ENCODE measurements at regions not wholly inside any gene's neighbourhood (a gene's known extent, or its start where the extent isn't known, plus 50 kb on each side); places are given as distances from the start of the nearest gene placed in this dataset.

- intact Hi-C loops (cut with DNase I), result no loop called here
- Histone ChIP-seq H3K27me3 (no peaks in the 10 kb centered on the region), H3K4me1 (ENCODE audit: insufficient read depth) (no peaks in the 10 kb centered on the region), H3K4me3 (no peak overlapping the region), H3K9me3 (no peaks in the 10 kb centered on the region), H3K36me3 (no peaks in the 10 kb centered on the region), H3K27ac (no peak overlapping the region)
- DNase-seq, result no peak
- no peak for TF ChIP-seq EP300 (IDR thresholded peaks at IDR 0.05)
- TF ChIP-seq CTCF (IDR thresholded peaks at IDR 0.05), result no peak
- TF ChIP-seq POLR2A (IDR thresholded peaks at IDR 0.05), result no peak
- 88 to 95% (median 91%) methylated on average over 6 of the region's 6 CpGs for WGBS, 3 donors
Measured at GRCh38 chr5:68538814-68539420, 323.4 kb downstream of the PIK3R1 start.

DNA sequence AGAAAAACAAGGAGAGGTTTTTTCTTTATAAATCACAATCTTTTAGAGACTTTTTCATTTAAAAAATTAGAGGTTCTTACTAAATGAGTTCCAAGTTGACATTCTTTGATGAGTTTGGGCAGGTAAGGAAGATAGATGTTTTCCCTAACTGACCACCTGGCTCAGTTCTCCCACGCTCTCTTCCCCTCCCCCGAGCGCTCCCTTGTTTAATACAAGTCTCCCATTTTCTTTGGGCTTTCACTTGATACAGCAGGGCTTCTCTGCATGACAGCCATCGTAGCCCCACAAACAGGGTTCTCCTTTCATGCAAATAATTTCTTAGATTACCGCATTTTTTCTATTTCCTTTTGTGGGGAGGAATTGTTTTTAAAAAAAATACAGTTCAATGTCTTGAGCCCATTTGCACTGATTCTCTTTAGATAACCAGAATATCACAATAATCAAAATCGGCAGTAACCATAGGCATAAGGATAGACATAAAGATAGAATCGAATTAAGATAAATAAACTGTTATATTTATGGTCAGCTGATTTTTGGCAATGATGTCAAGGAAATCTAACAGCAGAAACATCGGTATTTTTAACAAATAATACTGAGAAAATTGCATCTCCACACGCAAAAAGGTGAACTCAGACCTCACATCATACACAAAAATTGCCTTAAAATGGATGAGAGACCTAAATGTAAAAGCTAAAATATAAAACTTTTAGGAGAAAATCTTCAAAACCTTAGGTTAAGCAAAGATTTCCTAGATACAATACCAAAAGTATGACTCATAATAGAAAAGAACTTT, 325.4 kb downstream of the PIK3R1 start:
- H3K27ac ChIP-seq, result no peak overlapping the region
- TF ChIP-seq POLR2A (IDR thresholded peaks at IDR 0.05) (no peak), CTCF (IDR thresholded peaks at IDR 0.05) (no peak), EP300 (IDR thresholded peaks at IDR 0.05) (no peak)
- no peaks in the 10 kb centered on the region for H3K36me3 ChIP-seq
- intact Hi-C loops (cut with DNase I), result no loop called here
- H3K4me1 ChIP-seq (ENCODE audit: insufficient read depth), result no peaks in the 10 kb centered on the region
- H3K27me3 ChIP-seq, result no peaks in the 10 kb centered on the region
- no peak for DNase-seq
- H3K4me3 ChIP-seq, result no peak overlapping the region
- H3K9me3 ChIP-seq, result no peaks in the 10 kb centered on the region
- WGBS, 3 donors, result 83 to 87% (median 86%) methylated on average over 9 of the region's 9 CpGs

DNA sequence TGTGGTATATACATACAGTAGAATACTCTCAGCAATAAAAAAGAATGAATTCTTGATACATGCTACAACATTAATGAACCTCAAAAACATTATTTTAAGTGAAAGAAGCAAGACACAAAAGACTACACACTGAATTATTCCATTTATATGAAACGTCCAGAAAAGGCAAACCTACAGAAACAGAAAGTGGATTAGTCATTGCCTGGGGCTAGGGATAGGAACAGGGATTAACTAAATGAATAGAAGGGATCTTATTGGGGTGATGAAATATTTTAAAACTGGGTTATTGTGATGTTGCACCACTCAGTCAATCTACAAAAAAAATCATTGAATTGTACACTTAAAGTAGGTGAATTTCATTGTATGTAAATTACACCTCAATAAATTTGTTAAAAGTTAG, 326.7 kb downstream of the PIK3R1 start:
- WGBS, 3 donors, result 42 to 60% (median 55%) methylated on average over 1 of the region's 1 CpG
- Histone ChIP-seq H3K4me3 (no peak overlapping the region), H3K27me3 (no peaks in the 10 kb centered on the region), H3K9me3 (no peaks in the 10 kb centered on the region), H3K27ac (no peak overlapping the region), H3K36me3 (no peaks in the 10 kb centered on the region), H3K4me1 (ENCODE audit: insufficient read depth) (no peaks in the 10 kb centered on the region)
- intact Hi-C loops (cut with DNase I), result no loop called here
- TF ChIP-seq EP300 (IDR thresholded peaks at IDR 0.05) (no peak), CTCF (IDR thresholded peaks at IDR 0.05) (no peak), POLR2A (IDR thresholded peaks at IDR 0.05) (no peak)
- DNase-seq, result no peak

DNA sequence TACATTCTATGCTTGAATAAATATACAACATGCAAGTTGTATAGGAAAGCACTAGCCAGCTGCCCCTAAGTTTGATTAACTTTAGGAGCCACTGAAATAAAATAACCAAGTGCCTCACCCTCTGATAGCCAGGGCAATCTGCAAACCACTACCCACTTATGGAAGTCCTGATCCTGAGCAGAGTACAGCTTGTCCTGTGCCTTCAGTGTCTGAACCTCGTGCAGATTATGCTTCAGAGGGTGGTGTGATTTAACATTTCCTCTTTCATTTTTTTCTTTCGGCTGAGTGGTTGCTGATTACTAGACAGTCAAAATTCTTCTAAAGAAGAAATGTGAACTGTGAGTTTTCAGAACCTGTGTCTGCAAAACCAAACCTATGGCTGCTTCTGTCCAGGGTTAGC, 327.7 kb downstream of the PIK3R1 start:
- intact Hi-C loops (cut with DNase I), result no loop called here
- Histone ChIP-seq H3K36me3 (no peaks in the 10 kb centered on the region), H3K27ac (no peak overlapping the region), H3K9me3 (no peaks in the 10 kb centered on the region), H3K27me3 (no peaks in the 10 kb centered on the region), H3K4me3 (no peak overlapping the region), H3K4me1 (ENCODE audit: insufficient read depth) (no peaks in the 10 kb centered on the region)
- TF ChIP-seq CTCF (IDR thresholded peaks at IDR 0.05), result no peak
- WGBS, 3 donors, result 23 to 31% (median 24%) methylated on average over 2 of the region's 2 CpGs
- no peak for DNase-seq

Measured in ovary (tissue), 7 donors.